HG02610 (cell line): ENCODE measurements at regions not wholly inside any gene's neighbourhood (a gene's known extent, or its start where the extent isn't known, plus 50 kb on each side); places are given as distances from the start of the nearest gene placed in this dataset.

Experiments
- ATAC-seq: cut with Tn5 transposase; IDR thresholded peaks from one replicate; pipeline ENCODE4 v1.9.1; 2021; ENCODE audit warnings: mild to moderate bottlenecking, moderate library complexity; ENCODE audit not compliant: unreplicated experiment

DNA sequence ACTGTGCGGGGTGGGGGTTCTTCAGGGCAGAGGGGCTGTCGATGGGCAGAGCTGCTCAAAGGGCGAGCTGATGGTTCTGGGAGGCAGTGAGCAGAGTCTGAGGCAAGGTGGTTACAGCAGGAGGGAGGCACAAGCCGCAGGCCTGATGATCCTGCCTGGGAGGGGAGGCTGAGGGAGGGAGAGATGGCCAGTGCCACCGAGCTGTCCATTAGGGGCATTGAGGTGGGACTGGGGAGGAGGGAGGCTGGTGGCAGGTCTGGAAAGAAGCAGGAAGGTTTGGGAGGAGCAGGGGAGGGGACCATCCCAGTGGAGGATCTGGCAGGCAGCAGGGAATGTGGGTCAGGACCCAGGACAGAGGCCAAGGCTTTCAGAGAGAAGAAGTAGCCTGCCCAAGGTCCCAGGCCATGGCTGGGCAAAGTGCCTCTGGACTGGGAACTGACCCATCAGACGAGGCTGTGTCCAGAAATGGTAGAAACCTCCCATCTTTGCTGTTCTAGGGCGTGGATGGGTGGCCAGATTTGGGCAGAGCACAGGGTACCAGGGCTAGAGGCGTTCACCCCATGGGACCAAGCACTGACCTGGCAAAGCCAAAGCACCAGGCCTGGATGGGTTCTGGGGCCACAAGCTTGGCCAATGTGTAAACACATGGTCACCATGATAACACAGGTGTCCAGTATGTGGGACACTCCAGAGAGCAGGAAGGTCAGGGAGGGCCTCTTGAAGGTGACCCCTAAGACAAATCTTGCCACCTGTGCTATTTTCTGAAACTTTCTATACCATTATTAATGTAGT is 55.5 kb downstream of the INHBB start:
- ATAC-seq = no peak

DNA sequence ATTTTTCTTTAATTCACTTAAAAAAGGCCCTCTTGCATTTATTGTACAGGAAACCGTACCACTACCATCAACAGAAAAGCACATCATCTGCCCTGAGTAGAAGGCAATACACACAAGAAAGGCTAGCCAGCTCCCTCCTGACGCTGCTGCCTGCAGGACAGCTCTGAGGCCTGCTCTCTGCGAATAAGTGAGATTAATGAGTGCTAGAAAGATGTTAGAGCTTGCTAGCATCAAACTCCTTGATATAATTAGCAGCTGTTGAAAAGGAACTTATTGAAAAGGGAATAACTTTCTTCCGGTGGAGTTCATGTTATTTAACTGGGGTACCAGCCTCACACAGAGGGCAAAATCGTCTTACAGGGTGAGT is 56.1 kb downstream of the INHBB start:
- ATAC-seq = no peak

- no peak for ATAC-seq
Measured at GRCh38 chr2:120402508-120402907, 56.6 kb downstream of the INHBB start.

DNA sequence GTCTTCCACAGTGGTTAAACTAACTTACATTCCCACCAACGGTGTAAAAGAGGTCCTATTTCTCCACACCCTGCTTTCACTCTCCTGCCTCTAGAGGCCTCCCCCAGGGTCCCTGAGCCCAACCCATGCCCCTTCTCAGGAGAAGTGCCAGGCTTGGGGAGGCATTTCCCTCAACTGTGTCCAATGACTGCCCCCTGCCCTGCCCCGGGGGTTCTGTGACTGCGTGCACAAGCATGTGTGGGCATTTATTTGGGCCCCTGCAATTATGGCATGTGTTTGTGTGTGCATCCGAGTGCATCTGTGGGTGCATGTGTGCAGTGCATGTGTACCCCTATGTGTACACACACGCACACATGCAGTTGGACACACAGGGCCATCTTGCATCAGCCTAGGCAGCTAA is 57.3 kb downstream of the INHBB start:
- no peak for ATAC-seq

- no peak for ATAC-seq
Measured at GRCh38 chr2:120403676-120404075, 57.7 kb downstream of the INHBB start.

- no peak for ATAC-seq
Measured at GRCh38 chr2:120404274-120404673, 58.3 kb downstream of the INHBB start.

DNA sequence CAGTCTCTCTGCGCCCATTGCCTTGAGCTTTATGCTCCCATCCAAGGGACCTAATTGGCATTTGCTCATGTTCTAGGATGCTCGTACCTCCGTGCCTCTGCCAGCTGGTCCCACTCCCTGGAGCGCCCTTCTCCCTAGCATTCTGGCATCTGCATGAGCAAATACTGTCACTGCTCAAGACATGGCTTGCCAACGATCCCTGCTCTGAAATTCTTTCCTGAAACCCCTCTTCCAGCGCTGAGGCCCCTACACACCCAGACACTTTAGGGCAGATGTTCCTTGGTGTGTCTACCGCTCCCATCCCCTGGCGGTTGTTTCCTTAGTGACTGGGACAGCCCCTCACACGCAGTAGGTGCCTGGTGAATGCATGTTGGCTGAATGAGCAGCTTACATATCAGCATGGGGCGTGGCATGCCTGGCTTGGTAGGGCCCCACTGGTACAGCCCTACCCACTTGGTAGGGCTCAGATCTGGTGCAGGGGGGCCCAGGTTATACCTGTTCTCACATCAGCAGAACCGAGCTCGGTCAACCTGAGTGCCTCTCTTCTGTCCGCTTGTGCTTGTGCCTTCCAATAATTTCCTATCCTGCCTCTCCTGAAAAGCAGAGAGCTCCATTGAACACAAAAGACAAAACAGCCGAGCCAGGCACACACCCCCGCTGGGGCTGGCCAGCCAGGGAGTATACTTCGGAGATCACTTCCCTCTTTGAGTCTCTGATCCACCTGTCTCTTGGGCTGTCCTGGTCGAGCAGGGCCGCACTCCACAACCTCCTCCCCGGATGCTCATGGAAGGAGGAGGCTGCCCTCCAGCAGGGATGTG is 59.2 kb downstream of the INHBB start:
- no peak for ATAC-seq

DNA sequence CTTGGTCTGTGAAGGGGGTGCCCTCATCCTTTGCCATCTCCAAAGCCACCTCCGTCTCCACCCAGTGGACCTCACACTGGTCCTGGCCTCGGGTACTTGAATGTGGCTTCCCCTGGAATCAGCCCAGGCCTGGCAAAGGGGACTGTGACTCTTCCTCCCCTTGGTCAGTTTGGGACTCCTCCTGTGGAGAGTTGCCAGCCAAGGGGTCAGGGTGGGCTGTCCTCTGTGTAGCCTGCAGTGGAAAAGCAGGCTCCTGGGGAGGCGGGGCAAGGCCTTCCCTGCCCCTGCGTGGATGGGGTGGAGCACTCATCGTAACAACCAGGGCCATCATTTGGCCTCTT is 59.8 kb downstream of the INHBB start:
- ATAC-seq = no peak

- no peak for ATAC-seq
Measured at GRCh38 chr2:120406566-120406965, 60.6 kb downstream of the INHBB start.

GRCh38 chr2:120410487-120410886 is 64.6 kb downstream of the INHBB start:
- no peak for ATAC-seq

DNA sequence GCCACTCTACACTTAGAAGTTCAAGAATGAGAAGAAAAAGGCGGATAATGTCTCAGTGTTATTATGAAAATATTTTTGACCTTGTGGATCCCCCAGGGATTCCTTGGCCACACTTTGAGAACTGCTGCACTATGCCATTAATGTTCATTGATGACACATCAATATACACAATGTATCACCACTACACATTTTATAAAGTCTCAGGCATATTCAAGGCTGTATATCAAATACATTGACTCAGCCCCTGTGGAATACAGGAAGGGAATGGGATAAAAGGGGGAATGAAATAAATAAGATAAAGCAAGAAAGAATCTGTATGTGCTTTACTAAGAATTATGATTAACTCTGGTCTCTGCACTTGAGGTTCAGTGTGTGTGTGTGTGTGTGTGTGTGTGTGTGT is 69.1 kb downstream of the INHBB start:
- no peak for ATAC-seq

- no peak for ATAC-seq
Measured at GRCh38 chr2:120415728-120416509, 70.0 kb downstream of the INHBB start.

- ATAC-seq = no peak
Measured at GRCh38 chr2:120418174-120418787, 72.3 kb downstream of the INHBB start.

- no peak for ATAC-seq
Measured at GRCh38 chr2:120419073-120419472, 73.1 kb downstream of the INHBB start.

DNA sequence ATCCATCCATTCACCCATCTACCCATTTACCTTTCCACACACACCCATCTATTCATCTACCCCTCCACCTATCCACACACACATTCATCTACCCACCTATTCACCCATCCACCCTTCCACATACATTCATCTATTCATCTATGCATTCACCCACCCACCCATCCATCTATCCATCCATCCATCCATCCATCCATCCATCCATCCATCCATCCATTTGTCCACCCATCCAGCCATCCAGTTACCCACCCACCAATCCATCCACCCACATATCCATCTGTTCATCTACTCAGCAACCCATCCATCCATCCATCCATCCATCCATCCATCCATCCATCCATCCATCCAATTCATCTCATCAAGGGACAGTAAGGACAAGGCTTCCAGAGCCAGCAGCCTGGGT is 74.0 kb downstream of the INHBB start:
- no peak for ATAC-seq

- ATAC-seq = no peak
Measured at GRCh38 chr2:120421126-120421829, 75.3 kb downstream of the INHBB start.

DNA sequence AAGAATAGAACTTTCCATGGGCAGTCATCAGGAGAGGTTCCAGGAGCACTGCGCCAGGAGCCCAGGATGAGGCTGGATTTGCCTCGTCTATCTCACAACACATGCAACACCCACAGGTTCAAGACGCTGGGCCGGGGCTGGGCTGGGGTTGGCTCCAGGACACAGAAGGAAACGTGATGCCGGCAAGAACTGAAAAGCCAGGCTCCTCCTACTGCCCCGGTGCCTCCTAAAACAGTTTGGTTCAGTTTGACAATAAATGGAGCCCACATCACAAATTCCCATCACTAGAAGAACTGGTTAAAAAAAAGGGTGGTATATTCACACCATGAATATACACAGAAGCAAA is 75.9 kb downstream of the INHBB start:
- no peak for ATAC-seq

GRCh38 chr2:120422465-120423160 is 76.7 kb downstream of the INHBB start:
- ATAC-seq = no peak

- ATAC-seq = no peak
Measured at GRCh38 chr2:120423167-120423943, 77.4 kb downstream of the INHBB start.
